Suprapubic skin (tissue), 3 donors: ENCODE measurements at regions not wholly inside any gene's neighbourhood (a gene's known extent, or its start where the extent isn't known, plus 50 kb on each side); places are given as distances from the start of the nearest gene placed in this dataset.

ENCODE experiments used
- EP300 ChIP-seq: sonication (generic); formaldehyde crosslinking; IDR thresholded peaks from one replicate; pipeline ENCODE4 v1.6.1; 2017; ENCODE audit warnings: antibody characterized with exemption
- POLR2A ChIP-seq, 2 donors: fragments of 450-650 bp; IDR thresholded peaks; one replicate each; pipeline ENCODE4 v1.6.1; 2017; ENCODE audit warnings: antibody characterized with exemption in 2 of 2, mild to moderate bottlenecking in 2 of 2, moderate library complexity in 2 of 2
- TF ChIP-seq, protein P1 (sequence below), 2 donors: fragments of 200-600 bp in 1 of 2; fragments of 450-650 bp in 1 of 2; sonication (generic) in 1 of 2; IDR thresholded peaks; one replicate each; pipeline ENCODE4 v1.5.1; 2016 to 2019; ENCODE audit warnings: antibody characterized with exemption in 2 of 2, mild to moderate bottlenecking in 1 of 2, moderate library complexity in 1 of 2

DNA sequence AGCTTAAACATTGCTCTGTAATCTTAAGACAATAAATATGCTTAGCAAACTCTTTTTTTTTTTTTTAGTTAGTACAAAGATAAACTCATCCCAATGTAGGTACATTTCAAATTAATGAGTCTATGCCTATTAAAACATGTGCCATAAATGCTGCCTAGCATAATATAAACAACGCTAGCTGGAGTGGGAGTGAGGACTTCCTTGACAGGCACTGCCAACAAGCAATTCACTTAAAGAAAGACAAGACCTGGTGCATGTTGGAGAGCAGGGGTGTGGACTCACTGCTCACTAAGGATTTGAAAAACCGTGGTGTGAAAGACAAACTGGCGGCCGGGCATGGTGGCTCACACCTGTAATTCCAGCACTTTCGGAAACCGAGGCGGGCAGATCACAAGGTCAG, 187.2 kb upstream of the RGS6 start:
- TF ChIP-seq, protein P1, sequence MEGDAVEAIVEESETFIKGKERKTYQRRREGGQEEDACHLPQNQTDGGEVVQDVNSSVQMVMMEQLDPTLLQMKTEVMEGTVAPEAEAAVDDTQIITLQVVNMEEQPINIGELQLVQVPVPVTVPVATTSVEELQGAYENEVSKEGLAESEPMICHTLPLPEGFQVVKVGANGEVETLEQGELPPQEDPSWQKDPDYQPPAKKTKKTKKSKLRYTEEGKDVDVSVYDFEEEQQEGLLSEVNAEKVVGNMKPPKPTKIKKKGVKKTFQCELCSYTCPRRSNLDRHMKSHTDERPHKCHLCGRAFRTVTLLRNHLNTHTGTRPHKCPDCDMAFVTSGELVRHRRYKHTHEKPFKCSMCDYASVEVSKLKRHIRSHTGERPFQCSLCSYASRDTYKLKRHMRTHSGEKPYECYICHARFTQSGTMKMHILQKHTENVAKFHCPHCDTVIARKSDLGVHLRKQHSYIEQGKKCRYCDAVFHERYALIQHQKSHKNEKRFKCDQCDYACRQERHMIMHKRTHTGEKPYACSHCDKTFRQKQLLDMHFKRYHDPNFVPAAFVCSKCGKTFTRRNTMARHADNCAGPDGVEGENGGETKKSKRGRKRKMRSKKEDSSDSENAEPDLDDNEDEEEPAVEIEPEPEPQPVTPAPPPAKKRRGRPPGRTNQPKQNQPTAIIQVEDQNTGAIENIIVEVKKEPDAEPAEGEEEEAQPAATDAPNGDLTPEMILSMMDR (IDR thresholded peaks at IDR 0.05) = no peak
- TF ChIP-seq POLR2A (IDR thresholded peaks at IDR 0.05) (no peak), EP300 (no peak)
